ENCODE measurements at regions not wholly inside any gene's neighbourhood (a gene's known extent, or its start where the extent isn't known, plus 50 kb on each side); places are given as distances from the start of the nearest gene placed in this dataset.

- TF ChIP-seq, protein P1, sequence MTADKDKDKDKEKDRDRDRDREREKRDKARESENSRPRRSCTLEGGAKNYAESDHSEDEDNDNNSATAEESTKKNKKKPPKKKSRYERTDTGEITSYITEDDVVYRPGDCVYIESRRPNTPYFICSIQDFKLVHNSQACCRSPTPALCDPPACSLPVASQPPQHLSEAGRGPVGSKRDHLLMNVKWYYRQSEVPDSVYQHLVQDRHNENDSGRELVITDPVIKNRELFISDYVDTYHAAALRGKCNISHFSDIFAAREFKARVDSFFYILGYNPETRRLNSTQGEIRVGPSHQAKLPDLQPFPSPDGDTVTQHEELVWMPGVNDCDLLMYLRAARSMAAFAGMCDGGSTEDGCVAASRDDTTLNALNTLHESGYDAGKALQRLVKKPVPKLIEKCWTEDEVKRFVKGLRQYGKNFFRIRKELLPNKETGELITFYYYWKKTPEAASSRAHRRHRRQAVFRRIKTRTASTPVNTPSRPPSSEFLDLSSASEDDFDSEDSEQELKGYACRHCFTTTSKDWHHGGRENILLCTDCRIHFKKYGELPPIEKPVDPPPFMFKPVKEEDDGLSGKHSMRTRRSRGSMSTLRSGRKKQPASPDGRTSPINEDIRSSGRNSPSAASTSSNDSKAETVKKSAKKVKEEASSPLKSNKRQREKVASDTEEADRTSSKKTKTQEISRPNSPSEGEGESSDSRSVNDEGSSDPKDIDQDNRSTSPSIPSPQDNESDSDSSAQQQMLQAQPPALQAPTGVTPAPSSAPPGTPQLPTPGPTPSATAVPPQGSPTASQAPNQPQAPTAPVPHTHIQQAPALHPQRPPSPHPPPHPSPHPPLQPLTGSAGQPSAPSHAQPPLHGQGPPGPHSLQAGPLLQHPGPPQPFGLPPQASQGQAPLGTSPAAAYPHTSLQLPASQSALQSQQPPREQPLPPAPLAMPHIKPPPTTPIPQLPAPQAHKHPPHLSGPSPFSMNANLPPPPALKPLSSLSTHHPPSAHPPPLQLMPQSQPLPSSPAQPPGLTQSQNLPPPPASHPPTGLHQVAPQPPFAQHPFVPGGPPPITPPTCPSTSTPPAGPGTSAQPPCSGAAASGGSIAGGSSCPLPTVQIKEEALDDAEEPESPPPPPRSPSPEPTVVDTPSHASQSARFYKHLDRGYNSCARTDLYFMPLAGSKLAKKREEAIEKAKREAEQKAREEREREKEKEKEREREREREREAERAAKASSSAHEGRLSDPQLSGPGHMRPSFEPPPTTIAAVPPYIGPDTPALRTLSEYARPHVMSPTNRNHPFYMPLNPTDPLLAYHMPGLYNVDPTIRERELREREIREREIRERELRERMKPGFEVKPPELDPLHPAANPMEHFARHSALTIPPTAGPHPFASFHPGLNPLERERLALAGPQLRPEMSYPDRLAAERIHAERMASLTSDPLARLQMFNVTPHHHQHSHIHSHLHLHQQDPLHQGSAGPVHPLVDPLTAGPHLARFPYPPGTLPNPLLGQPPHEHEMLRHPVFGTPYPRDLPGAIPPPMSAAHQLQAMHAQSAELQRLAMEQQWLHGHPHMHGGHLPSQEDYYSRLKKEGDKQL (CRISPR knock-in tag; IDR thresholded peaks at IDR 0.05; ENCODE audit: borderline replicate concordance): no peak
- TF ChIP-seq SMAD3 (CRISPR knock-in tag; conservative IDR thresholded peaks at IDR 0.05): no peak
- TF ChIP-seq, protein P2, sequence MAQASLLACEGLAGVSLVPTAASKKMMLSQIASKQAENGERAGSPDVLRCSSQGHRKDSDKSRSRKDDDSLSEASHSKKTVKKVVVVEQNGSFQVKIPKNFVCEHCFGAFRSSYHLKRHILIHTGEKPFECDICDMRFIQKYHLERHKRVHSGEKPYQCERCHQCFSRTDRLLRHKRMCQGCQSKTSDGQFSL (CRISPR knock-in tag; IDR thresholded peaks at IDR 0.05): no peak
- TF ChIP-seq, protein P2 (tag; IDR thresholded peaks at IDR 0.05): no peak
- TF ChIP-seq MXD1 (CRISPR knock-in tag; IDR thresholded peaks at IDR 0.05; ENCODE audit: borderline replicate concordance, poor library complexity, severe bottlenecking): no peak
- TF ChIP-seq TRIM28 (IDR thresholded peaks at IDR 0.05): no peak
- TF ChIP-seq ZNF584 (CRISPR knock-in tag; IDR thresholded peaks at IDR 0.05; ENCODE audit: low read depth): no peak
- TF ChIP-seq RBM15 (IDR thresholded peaks at IDR 0.05; ENCODE audit: insufficient read depth, low read length): no peak
- TF ChIP-seq HNRNPUL1 (IDR thresholded peaks at IDR 0.05; ENCODE audit: low read length): no peak
These were observed 415.1 kb upstream of the LRRTM1 start (continued) for GRCh38 chr2:80719607-80720006.
